Daoy (cell line): ENCODE measurements at regions not wholly inside any gene's neighbourhood (a gene's known extent, or its start where the extent isn't known, plus 50 kb on each side); places are given as distances from the start of the nearest gene placed in this dataset.
"Not testable (repeated sequence)": the region's sequence is repeated elsewhere in the genome, so short reads cannot be mapped to it uniquely, and the experiment has no call there.

Experiments used
- DNase-seq: peaks from one replicate; pipeline ENCODE4 v3.0.0-alpha.2; 2015; ENCODE audit warnings: low read depth

- not testable (repeated sequence) for DNase-seq
These were observed 337.5 kb downstream of the CWH43 start for GRCh38 chr4:49323573-49323940.
